NCI-H2196 (cell line): ENCODE measurements at regions not wholly inside any gene's neighbourhood (a gene's known extent, or its start where the extent isn't known, plus 50 kb on each side); places are given as distances from the start of the nearest gene placed in this dataset.
A peak's percentile ranks its signal among the peaks of the same experiment; 100 is the strongest.

Source experiments
- DNase-seq: peaks from one replicate; lab custom pipeline; 2025; ENCODE audit not compliant: unreplicated experiment; lab: John Stamatoyannopoulos, UW

GRCh38 chr2:76270096-76270710 is 559.5 kb upstream of the GCFC2 start:
- no peak for DNase-seq

GRCh38 chr2:76268902-76269620 is 558.3 kb upstream of the GCFC2 start:
- DNase-seq = no peak

GRCh38 chr2:76268484-76268883 is 557.8 kb upstream of the GCFC2 start:
- DNase-seq = no peak

GRCh38 chr2:76257802-76258201 is 547.1 kb upstream of the GCFC2 start:
- DNase-seq = no peak

- DNase-seq = no peak
Observed at GRCh38 chr2:76256458-76257088, 545.9 kb upstream of the GCFC2 start.

GRCh38 chr2:76252704-76253103 is 542.0 kb upstream of the GCFC2 start:
- DNase-seq = no peak

- no peak for DNase-seq
Observed at GRCh38 chr2:76251342-76251741, 540.6 kb upstream of the GCFC2 start.

- no peak for DNase-seq
Observed at GRCh38 chr2:76247006-76247405, 536.3 kb upstream of the GCFC2 start.

- DNase-seq = no peak
Observed at GRCh38 chr2:76211991-76212985, 501.6 kb upstream of the GCFC2 start.

GRCh38 chr2:76210551-76210950 is 499.8 kb upstream of the GCFC2 start:
- no peak for DNase-seq

- no peak for DNase-seq
Observed at GRCh38 chr2:76204048-76204447, 493.3 kb upstream of the GCFC2 start.

- no peak for DNase-seq
Observed at GRCh38 chr2:76202866-76203265, 492.2 kb upstream of the GCFC2 start.

GRCh38 chr2:76197842-76198448 is 487.2 kb upstream of the GCFC2 start:
- DNase-seq = peak; percentile 7

- no peak for DNase-seq
Observed at GRCh38 chr2:76197428-76197827, 486.7 kb upstream of the GCFC2 start.

- DNase-seq = no peak
Observed at GRCh38 chr2:76194031-76194775, 483.5 kb upstream of the GCFC2 start.

GRCh38 chr2:76193089-76193488 is 482.4 kb upstream of the GCFC2 start:
- no peak for DNase-seq

- no peak for DNase-seq
Observed at GRCh38 chr2:76188334-76189008, 477.8 kb upstream of the GCFC2 start.

GRCh38 chr2:76187415-76187814 is 476.7 kb upstream of the GCFC2 start:
- no peak for DNase-seq

GRCh38 chr2:76180676-76181075 is 470.0 kb upstream of the GCFC2 start:
- no peak for DNase-seq

GRCh38 chr2:76178610-76179009 is 467.9 kb upstream of the GCFC2 start:
- DNase-seq = no peak
